Upper lobe of right lung (tissue), 1 donor: ENCODE measurements at regions not wholly inside any gene's neighbourhood (a gene's known extent, or its start where the extent isn't known, plus 50 kb on each side); places are given as distances from the start of the nearest gene placed in this dataset.

Experiments used
- ATAC-seq: fragments of 200-7000 bp; cut with Tn5 transposase; one replicate; pipeline ENCODE4 v1.9.1; 2020; ENCODE audit warnings: mild to moderate bottlenecking, moderate library complexity
- DNase-seq: peaks from one replicate; pipeline ENCODE4 v3.0.0-alpha.2; 2020
- H3K27ac ChIP-seq: fragments of 200-600 bp; one replicate; pipeline ENCODE4 v1.8.0; 2022
- H3K27me3 ChIP-seq: fragments of 200-600 bp; one replicate; pipeline ENCODE4 v1.8.0; 2022; ENCODE audit warnings: mild to moderate bottlenecking
- H3K36me3 ChIP-seq: fragments of 200-600 bp; one replicate; pipeline ENCODE4 v1.8.0; 2022
- H3K4me1 ChIP-seq: fragments of 200-600 bp; one replicate; pipeline ENCODE4 v1.8.0; 2022
- H3K4me3 ChIP-seq: fragments of 200-600 bp; one replicate; pipeline ENCODE4 v1.8.0; 2022; ENCODE audit warnings: mild to moderate bottlenecking
- H3K9me3 ChIP-seq: fragments of 200-600 bp; one replicate; pipeline ENCODE4 v1.8.0; 2022
- intact Hi-C: fragments of 100-400 bp; cut with DNase I; formaldehyde crosslinking; loops from one replicate; pipeline ENCODE4 v1.11.0; 2022
- TF ChIP-seq, protein P1 (sequence below): fragments of 200-600 bp; IDR thresholded peaks from one replicate; pipeline ENCODE4 v1.8.0; 2022; ENCODE audit warnings: antibody characterized with exemption
- donor health status: DM: no; HTN: yes; CAD: no; lungs with severe emphysema.

DNA sequence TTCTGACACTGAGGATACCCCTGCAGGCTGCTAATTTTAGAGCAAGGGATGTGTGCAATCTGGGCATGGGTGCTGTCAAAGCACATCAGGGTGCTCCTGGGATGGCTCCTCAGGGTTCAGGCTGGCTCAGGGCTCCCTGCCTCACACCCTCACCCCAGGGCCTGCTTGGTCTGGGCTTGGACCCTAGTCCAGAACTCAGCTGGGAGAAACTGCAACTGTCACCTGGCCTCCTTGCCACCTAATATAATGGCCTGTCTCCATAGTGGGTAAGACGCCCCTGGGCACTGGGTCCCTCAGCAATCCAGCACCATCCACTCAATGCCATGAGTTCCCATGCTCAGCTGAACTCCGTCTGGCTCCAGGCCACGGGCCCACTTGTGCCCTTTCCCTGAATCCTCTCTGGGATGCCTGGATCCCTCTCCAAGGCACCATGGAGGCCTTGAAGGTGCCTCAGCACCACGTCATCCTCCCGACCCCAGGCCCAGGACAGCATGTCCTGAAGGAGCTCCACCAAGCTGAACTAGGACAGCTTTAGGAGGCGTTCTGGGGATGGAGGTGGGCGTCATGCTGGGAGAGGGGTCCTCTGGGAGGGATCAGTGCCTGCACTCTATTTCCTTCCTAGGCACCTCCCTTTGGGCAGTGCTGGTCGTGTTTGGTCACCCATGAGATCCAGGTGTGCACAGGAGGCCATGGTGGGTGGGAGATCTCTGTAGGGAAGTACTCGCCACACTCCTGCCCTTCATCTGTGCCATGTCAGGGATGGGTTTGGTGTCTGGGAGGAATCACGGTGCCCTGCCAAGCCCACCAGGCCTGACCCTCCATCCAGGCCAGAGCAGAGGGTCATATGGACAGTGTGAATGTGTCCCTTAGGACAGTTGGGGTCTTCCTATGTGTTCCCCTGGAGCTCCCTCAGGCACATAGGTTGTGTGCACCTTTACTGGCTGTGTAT lies 1688.4 kb downstream of the TP53TG3F start:
- Histone ChIP-seq H3K36me3 (no peaks in the 10 kb centered on the region), H3K27me3 (no peaks in the 10 kb centered on the region), H3K27ac (no peak overlapping the region), H3K4me3 (no peak overlapping the region), H3K9me3 (no peaks in the 10 kb centered on the region), H3K4me1 (no peaks in the 10 kb centered on the region)
- ATAC-seq, result no peak
- DNase-seq, result no peak
- TF ChIP-seq, protein P1, sequence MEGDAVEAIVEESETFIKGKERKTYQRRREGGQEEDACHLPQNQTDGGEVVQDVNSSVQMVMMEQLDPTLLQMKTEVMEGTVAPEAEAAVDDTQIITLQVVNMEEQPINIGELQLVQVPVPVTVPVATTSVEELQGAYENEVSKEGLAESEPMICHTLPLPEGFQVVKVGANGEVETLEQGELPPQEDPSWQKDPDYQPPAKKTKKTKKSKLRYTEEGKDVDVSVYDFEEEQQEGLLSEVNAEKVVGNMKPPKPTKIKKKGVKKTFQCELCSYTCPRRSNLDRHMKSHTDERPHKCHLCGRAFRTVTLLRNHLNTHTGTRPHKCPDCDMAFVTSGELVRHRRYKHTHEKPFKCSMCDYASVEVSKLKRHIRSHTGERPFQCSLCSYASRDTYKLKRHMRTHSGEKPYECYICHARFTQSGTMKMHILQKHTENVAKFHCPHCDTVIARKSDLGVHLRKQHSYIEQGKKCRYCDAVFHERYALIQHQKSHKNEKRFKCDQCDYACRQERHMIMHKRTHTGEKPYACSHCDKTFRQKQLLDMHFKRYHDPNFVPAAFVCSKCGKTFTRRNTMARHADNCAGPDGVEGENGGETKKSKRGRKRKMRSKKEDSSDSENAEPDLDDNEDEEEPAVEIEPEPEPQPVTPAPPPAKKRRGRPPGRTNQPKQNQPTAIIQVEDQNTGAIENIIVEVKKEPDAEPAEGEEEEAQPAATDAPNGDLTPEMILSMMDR, result no peak
- intact Hi-C loops, result no loop called here

DNA sequence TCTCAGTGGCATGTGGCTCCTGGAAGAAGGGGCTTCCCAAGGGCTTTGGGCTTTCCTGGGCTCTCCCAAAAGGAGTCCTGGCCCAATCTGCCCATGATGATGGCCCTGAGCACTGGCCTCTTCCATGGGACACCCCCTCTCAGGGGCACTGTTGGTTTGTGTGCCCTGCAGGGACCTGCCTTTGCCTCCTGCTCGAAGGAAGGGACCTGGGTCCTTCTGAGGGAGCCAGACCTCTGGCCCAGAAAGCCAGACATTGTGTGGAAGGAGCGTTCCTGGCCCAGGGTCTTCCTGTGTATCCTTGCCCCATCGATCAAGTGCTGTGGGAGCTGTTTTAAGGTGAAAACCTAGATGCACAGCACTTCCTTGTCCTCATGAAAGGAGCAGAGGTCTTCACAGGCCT lies 1689.3 kb downstream of the TP53TG3F start:
- H3K36me3 ChIP-seq, result no peaks in the 10 kb centered on the region
- intact Hi-C loops, result no loop called here
- H3K4me1 ChIP-seq, result no peaks in the 10 kb centered on the region
- TF ChIP-seq, protein P1, result no peak
- no peaks in the 10 kb centered on the region for H3K27me3 ChIP-seq
- no peak overlapping the region for H3K27ac ChIP-seq
- no peaks in the 10 kb centered on the region for H3K9me3 ChIP-seq
- no peak overlapping the region for H3K4me3 ChIP-seq
- DNase-seq, result no peak
- ATAC-seq, result no peak

DNA sequence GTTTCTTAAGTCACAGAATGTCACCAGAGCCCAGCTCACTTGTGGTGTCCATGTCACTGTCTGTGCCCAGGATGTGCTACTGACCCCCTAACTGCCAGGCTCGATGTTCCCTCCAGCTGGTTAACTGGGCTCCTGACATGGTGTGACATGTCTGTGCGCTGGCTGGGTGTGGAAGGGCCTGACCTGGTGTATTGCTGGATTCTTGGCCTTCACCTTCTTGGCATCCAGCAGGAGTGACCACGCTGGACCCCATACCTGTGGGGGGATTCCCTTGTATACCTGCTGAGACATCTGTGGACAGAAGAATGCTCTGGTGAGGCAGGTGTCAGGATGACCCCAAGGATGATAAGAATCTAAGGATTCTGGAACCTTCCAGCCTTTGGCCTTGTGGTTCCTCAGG lies 1690.1 kb downstream of the TP53TG3F start:
- no peak overlapping the region for H3K4me3 ChIP-seq
- no peaks in the 10 kb centered on the region for H3K4me1 ChIP-seq
- ATAC-seq, result no peak
- H3K27ac ChIP-seq, result no peak overlapping the region
- DNase-seq, result no peak
- intact Hi-C loops, result no loop called here
- H3K27me3 ChIP-seq, result no peaks in the 10 kb centered on the region
- TF ChIP-seq, protein P1, result no peak
- H3K9me3 ChIP-seq, result no peaks in the 10 kb centered on the region
- H3K36me3 ChIP-seq, result no peaks in the 10 kb centered on the region

DNA sequence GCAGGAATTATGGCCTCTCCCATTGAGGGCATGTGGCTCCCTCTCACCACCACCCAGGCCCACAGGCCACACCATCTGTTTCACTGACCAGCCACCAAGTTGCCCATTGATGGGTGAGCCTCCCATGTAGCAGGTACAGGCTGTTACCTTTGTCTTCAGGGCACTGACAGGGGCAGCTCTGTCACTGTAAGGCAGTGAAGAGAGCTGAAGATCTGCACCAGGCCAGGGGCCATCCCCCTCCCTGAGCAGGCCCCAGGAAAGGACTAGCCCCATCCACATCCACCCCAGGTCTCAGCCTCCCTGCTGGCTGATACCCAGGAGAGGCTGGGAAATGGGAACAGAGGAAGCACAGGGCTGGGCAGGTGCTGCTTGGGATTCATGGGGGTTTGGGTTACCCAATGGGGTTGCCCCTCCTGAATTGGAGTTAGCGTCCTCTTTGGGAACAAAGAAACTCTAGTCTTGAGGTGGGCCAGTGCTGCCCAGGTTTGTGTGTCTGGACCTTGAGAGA lies 1691.4 kb downstream of the TP53TG3F start:
- no peak overlapping the region for H3K4me3 ChIP-seq
- H3K9me3 ChIP-seq, result no peaks in the 10 kb centered on the region
- intact Hi-C loops, result no loop called here
- DNase-seq, result no peak
- H3K27ac ChIP-seq, result no peak overlapping the region
- TF ChIP-seq, protein P1, result no peak
- ATAC-seq, result no peak
- H3K27me3 ChIP-seq, result no peaks in the 10 kb centered on the region
- H3K4me1 ChIP-seq, result no peaks in the 10 kb centered on the region
- H3K36me3 ChIP-seq, result no peaks in the 10 kb centered on the region

DNA sequence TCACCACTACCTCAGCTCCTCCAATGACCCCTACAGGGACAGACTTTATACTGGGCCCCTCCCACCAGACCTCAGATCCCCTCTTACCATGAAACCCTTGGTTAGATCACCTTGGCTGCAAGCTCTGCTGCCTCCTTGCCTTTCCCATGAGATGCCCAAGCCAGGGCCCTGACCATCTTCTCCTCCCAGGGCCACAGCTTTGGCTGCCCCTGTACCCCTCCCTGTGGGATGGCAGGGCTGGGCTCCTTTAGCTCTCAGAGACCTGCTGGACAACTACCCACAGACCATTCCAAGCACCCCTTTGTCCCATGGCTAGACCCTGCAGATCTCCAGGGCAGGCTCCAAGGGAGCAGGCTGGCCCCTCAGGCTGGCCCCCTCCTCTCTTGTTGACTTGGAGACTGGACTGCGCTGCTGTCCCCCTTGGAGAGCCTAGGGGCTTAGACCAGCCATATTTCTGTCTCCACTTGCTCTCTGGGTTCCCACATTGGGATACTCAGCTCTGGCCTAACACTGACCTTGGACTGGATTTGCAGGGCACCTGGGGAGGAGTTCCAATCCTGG lies 1692.7 kb downstream of the TP53TG3F start:
- Histone ChIP-seq H3K4me1 (no peaks in the 10 kb centered on the region), H3K9me3 (no peaks in the 10 kb centered on the region), H3K27ac (no peak overlapping the region), H3K4me3 (no peak overlapping the region), H3K36me3 (no peaks in the 10 kb centered on the region), H3K27me3 (no peaks in the 10 kb centered on the region)
- DNase-seq (no peak), ATAC-seq (no peak)
- intact Hi-C loops, result no loop called here
- TF ChIP-seq, protein P1, result no peak
